HL-60 (cell line): ENCODE measurements at regions not wholly inside any gene's neighbourhood (a gene's known extent, or its start where the extent isn't known, plus 50 kb on each side); places are given as distances from the start of the nearest gene placed in this dataset.

Source experiments
- POLR2AphosphoS5 ChIP-seq: IDR thresholded peaks from 2 replicates; pipeline ENCODE4 v1.6.1; 2012; ENCODE audit warnings: low read depth
- TF ChIP-seq, protein P1 (sequence below): IDR thresholded peaks from one replicate; pipeline ENCODE4 v1.5.1; 2011; ENCODE audit warnings: low read length, control low read depth, inconsistent platforms; ENCODE audit not compliant: insufficient read depth

GRCh38 chr3:165451371-165452070 lies 255.3 kb upstream of the SLITRK3 start:
- no peak for TF ChIP-seq POLR2AphosphoS5
- TF ChIP-seq, protein P1, sequence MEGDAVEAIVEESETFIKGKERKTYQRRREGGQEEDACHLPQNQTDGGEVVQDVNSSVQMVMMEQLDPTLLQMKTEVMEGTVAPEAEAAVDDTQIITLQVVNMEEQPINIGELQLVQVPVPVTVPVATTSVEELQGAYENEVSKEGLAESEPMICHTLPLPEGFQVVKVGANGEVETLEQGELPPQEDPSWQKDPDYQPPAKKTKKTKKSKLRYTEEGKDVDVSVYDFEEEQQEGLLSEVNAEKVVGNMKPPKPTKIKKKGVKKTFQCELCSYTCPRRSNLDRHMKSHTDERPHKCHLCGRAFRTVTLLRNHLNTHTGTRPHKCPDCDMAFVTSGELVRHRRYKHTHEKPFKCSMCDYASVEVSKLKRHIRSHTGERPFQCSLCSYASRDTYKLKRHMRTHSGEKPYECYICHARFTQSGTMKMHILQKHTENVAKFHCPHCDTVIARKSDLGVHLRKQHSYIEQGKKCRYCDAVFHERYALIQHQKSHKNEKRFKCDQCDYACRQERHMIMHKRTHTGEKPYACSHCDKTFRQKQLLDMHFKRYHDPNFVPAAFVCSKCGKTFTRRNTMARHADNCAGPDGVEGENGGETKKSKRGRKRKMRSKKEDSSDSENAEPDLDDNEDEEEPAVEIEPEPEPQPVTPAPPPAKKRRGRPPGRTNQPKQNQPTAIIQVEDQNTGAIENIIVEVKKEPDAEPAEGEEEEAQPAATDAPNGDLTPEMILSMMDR, result no peak
